ENCODE measurements at regions not wholly inside any gene's neighbourhood (a gene's known extent, or its start where the extent isn't known, plus 50 kb on each side); places are given as distances from the start of the nearest gene placed in this dataset.

GRCh38 chr7:112699725-112700513 lies 90.3 kb downstream of the TMEM168 start:
- no peak for TF ChIP-seq POLR2A (IDR thresholded peaks at IDR 0.05)
- TF ChIP-seq CTCF (IDR thresholded peaks at IDR 0.05): no peak
- TF ChIP-seq POLR2AphosphoS5 (IDR thresholded peaks at IDR 0.05): no peak

Data from prostate gland (tissue), 2 donors.